Fibroblast of villous mesenchyme (primary cell): ENCODE measurements at regions not wholly inside any gene's neighbourhood (a gene's known extent, or its start where the extent isn't known, plus 50 kb on each side); places are given as distances from the start of the nearest gene placed in this dataset.
"Not testable (repeated sequence)": the region's sequence is repeated elsewhere in the genome, so short reads cannot be mapped to it uniquely, and the experiment has no call there.

Source experiments
- DNase-seq: peaks from one replicate; pipeline ENCODE4 v3.0.0-alpha.2; 2010; ENCODE audit warnings: low read depth
- H3K4me3 ChIP-seq: 2 replicates; pipeline ENCODE4 v1.5.1; 2011; ENCODE audit warnings: low read depth, mild to moderate bottlenecking, low read length
- TF ChIP-seq, protein P1 (sequence below): IDR thresholded peaks from 2 replicates; pipeline ENCODE4 v1.5.1; 2012; ENCODE audit warnings: low read depth, mild to moderate bottlenecking, low read length; ENCODE audit not compliant: insufficient read depth

DNA sequence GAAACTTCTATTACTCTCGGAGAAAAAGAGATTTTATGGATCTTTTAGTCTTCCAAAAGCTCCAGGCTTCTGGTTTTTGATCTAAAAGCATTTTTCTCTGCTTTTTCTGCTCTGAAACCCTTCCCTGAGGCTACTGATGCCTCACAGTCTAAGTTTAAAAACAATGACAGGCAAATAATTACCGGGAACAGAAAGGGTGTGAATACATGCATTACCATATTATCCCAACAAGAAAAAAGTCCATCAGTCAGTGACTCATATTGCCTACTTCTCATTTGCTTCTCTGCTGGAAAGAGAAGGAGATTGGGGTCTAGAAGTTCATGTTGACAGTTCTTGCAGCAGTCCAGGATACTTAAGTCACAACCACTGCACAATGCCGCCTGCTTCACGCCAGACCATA, 482.9 kb upstream of the C16orf82 start:
- DNase-seq = no peak
- no peak overlapping the region for H3K4me3 ChIP-seq
- TF ChIP-seq, protein P1, sequence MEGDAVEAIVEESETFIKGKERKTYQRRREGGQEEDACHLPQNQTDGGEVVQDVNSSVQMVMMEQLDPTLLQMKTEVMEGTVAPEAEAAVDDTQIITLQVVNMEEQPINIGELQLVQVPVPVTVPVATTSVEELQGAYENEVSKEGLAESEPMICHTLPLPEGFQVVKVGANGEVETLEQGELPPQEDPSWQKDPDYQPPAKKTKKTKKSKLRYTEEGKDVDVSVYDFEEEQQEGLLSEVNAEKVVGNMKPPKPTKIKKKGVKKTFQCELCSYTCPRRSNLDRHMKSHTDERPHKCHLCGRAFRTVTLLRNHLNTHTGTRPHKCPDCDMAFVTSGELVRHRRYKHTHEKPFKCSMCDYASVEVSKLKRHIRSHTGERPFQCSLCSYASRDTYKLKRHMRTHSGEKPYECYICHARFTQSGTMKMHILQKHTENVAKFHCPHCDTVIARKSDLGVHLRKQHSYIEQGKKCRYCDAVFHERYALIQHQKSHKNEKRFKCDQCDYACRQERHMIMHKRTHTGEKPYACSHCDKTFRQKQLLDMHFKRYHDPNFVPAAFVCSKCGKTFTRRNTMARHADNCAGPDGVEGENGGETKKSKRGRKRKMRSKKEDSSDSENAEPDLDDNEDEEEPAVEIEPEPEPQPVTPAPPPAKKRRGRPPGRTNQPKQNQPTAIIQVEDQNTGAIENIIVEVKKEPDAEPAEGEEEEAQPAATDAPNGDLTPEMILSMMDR = no peak

DNA sequence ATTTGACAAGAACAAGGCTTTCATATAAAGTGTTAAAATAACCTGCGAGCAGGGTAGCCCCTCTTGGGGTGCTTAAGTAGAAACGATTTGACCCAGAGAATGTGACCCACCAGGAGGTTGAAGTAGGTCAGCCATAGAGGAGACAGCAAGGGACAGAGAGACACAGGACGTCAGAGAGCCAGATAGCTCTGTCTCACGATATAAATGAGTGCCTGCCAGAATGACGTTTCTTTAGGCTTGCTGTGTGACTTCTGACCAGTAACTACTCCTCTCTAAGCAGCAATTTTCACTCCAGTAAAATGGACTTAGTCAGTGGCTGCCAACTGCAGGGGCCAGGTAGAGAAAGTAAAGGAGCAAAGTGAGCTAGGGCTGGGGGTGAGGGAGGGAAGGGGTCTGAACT, 473.0 kb upstream of the C16orf82 start:
- H3K4me3 ChIP-seq = no peak overlapping the region
- DNase-seq = no peak
- TF ChIP-seq, protein P1 = no peak

DNA sequence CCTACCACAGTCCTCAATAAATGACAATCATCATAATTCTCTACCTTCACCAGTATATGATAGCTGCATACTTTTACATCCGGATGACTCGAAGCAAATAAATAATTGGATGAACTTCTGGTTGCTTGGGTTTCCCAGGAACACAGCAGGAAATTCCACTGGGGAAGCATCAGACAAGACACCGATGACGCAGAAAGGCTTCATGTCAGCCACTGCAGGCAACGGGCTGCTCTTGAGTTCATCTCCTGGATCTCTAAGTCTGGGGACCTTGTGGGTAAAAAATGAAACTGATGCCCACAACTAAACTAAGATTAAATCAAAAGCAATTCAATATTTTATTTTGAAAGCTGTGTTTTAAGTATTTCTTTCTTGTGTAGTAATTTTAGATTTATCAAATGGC, 472.1 kb upstream of the C16orf82 start:
- no peak overlapping the region for H3K4me3 ChIP-seq
- TF ChIP-seq, protein P1 = no peak
- DNase-seq = no peak

DNA sequence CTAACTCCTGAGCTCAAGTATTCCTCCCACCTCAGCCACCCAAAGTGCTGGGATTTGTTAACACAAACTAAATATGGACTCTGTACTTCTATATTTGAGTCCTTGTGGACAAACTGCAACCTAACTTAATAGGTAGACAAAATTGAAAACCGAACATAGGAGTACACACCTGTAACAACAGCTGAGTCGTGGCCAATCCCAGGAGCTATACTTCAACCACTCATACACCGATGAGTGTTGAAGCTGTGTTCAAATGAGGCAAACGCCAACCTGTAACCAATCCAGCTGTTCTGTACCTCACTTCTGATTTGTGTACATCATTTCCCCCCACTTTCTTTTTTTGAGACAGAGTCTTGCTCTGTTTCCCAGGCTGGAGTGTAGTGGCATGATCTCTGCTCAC, 471.5 kb upstream of the C16orf82 start:
- no peak overlapping the region for H3K4me3 ChIP-seq
- no peak for DNase-seq
- TF ChIP-seq, protein P1 = no peak

DNA sequence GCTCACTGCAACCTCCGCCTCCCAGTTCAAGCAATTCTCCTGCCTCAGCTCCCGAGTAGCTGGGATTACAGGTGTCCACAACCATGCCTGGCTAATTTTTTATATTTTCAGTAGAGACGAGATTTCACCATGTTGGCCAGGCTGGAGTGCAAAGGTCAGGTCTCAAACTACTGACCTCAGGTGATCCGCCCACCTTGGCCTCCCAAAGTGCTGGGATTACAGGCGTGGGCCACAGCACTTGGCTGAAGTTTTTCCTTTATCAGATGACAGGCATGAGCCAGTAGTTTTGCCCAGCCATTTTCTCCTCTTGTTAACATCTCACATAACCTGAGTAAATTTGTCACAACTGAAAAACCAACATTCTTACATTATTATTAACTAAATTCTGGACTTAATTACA, 470.7 kb upstream of the C16orf82 start:
- not testable (repeated sequence) for DNase-seq, H3K4me3 ChIP-seq

DNA sequence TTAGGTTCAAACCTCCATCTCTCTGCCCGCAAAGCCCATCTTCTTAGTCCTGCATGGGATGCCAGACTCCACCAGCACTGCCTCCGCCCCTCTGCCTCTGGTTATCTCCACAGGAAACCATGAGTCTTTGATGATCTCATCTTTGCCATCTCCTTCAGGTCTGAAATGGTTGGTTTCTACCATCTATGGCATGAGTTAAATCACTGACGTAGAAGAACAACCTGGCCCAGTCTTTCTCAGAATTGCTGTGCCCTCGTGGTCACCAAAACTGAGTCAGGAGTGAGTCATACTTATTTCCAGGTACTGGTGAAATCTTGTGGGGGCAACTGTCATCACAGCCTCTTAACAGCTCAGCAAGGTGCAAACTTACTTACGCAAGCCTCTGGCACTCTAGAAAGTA, 468.7 kb upstream of the C16orf82 start:
- TF ChIP-seq, protein P1 = no peak
- no peak overlapping the region for H3K4me3 ChIP-seq
- DNase-seq = no peak

DNA sequence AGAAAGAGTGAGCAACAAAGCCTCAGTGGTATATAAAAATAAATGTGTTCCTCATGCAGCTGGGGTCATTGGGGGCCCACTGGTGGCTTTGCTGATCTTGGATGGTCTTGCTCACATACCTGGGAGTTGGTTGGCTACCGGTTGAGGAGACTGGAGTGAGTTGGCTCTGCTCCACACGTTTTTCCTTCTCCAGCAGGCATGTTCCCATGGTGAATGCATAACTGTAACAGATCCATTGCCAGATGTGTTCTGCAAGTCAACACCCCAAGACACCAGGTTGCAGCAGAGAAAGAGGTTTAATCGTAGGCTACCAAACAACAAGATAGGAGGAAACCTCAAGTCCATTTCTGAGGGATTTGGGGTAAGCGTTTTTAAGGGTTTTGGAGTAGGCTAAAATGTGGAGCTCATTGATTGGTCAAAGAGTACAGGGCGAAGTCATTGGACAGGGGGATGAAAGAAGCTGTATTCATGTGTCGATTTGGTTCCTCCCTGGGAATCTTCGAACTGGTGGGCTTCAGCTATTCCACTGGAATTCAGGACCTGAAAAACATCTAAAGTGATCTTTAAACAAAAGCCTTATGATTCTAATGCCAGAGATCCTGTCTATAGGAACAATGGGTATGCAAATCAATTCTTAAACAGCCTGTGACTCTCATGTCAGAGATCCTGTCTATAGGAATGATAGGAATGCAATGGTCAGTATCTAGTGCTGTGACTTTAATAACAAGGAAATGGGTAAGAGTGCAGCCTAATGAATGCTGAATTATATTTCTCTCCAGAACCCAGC, 467.5 kb upstream of the C16orf82 start:
- no peak overlapping the region for H3K4me3 ChIP-seq
- no peak for DNase-seq
- TF ChIP-seq, protein P1 = no peak
